ENCODE measurements at regions not wholly inside any gene's neighbourhood (a gene's known extent, or its start where the extent isn't known, plus 50 kb on each side); places are given as distances from the start of the nearest gene placed in this dataset.

DNA sequence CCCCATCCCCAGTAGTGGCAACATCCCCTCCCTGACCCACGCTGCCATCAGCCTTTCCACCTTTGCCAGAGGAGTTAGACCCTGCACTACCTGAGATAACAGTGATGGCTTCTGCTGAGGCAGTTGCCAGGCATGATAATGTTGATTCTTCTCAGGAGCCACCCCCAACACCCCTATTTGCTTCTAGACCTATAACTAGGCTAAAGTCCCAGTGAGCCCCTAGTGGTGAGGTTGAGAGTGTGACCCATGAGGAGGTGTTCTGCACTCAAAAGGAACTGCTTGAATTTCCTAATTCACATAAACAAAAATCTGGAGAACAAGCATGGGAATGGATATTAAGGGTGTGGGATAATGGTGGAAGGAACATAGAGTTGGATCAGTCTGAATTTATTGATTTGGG lies 159.6 kb upstream of the COL11A1 start:
- TF ChIP-seq POLR2A (IDR thresholded peaks at IDR 0.05; ENCODE audit: low read length) (no peak), GATA1 (IDR thresholded peaks at IDR 0.05; ENCODE audit: low read depth, low read length) (no peak)
